Fibroblast of skin of scalp (primary cell): ENCODE measurements at regions not wholly inside any gene's neighbourhood (a gene's known extent, or its start where the extent isn't known, plus 50 kb on each side); places are given as distances from the start of the nearest gene placed in this dataset.
"Not testable (repeated sequence)": the region's sequence is repeated elsewhere in the genome, so short reads cannot be mapped to it uniquely, and the experiment has no call there.

ENCODE experiments used
- DNase-seq: peaks from one replicate; pipeline ENCODE4 v3.0.0-alpha.2; 2013

- DNase-seq = no peak
Measured at GRCh38 chr12:17348311-17348710, 741.7 kb downstream of the RERGL start.

GRCh38 chr12:17344649-17345048 is 738.7 kb upstream of the LMO3 start:
- DNase-seq = no peak

GRCh38 chr12:17342381-17342961 is 736.5 kb upstream of the LMO3 start:
- DNase-seq = no peak

- DNase-seq = no peak
Measured at GRCh38 chr12:17335487-17335886, 729.5 kb upstream of the LMO3 start.

- no peak for DNase-seq
Measured at GRCh38 chr12:17334784-17335183, 728.8 kb upstream of the LMO3 start.

- no peak for DNase-seq
Measured at GRCh38 chr12:17333287-17333686, 727.3 kb upstream of the LMO3 start.

- no peak for DNase-seq
Measured at GRCh38 chr12:17326649-17327048, 720.7 kb upstream of the LMO3 start.

GRCh38 chr12:17322090-17322489 is 716.1 kb upstream of the LMO3 start:
- DNase-seq = no peak

- no peak for DNase-seq
Measured at GRCh38 chr12:17304503-17305347, 698.8 kb upstream of the LMO3 start.

GRCh38 chr12:17302001-17302400 is 696.0 kb upstream of the LMO3 start:
- no peak for DNase-seq

GRCh38 chr12:17301544-17301943 is 695.6 kb upstream of the LMO3 start:
- no peak for DNase-seq

GRCh38 chr12:17296882-17297281 is 690.9 kb upstream of the LMO3 start:
- DNase-seq = no peak

GRCh38 chr12:17286874-17287273 is 680.9 kb upstream of the LMO3 start:
- DNase-seq = no peak

- no peak for DNase-seq
Measured at GRCh38 chr12:17284873-17285272, 678.9 kb upstream of the LMO3 start.

GRCh38 chr12:17283563-17283962 is 677.6 kb upstream of the LMO3 start:
- no peak for DNase-seq

- DNase-seq = not testable (repeated sequence)
Measured at GRCh38 chr12:17282169-17282568, 676.2 kb upstream of the LMO3 start.

GRCh38 chr12:17278946-17279345 is 673.0 kb upstream of the LMO3 start:
- no peak for DNase-seq

- no peak for DNase-seq
Measured at GRCh38 chr12:17276196-17276595, 670.2 kb upstream of the LMO3 start.

- DNase-seq = no peak
Measured at GRCh38 chr12:17266856-17267255, 660.9 kb upstream of the LMO3 start.

- no peak for DNase-seq
Measured at GRCh38 chr12:17264603-17265002, 658.6 kb upstream of the LMO3 start.

- DNase-seq = no peak
Measured at GRCh38 chr12:17239874-17240273, 633.9 kb upstream of the LMO3 start.

- no peak for DNase-seq
Measured at GRCh38 chr12:17235996-17236395, 630.0 kb upstream of the LMO3 start.

GRCh38 chr12:17215759-17216570 is 610.0 kb upstream of the LMO3 start:
- no peak for DNase-seq

- no peak for DNase-seq
Measured at GRCh38 chr12:17214929-17215328, 609.0 kb upstream of the LMO3 start.
